K562 (cell line): ENCODE measurements at regions not wholly inside any gene's neighbourhood (a gene's known extent, or its start where the extent isn't known, plus 50 kb on each side); places are given as distances from the start of the nearest gene placed in this dataset.
A peak's percentile ranks its signal among the peaks of the same experiment; 100 is the strongest.

ENCODE experiments used
- ATAC-seq: fragments of 200-7000 bp; cut with Tn5 transposase; 3 replicates; pipeline ENCODE4 v1.9.1; 2020; ENCODE audit warnings: moderate library complexity
- BruUV-seq: library from RNA; stranded (reverse); fragments of 400-500 nt; replicated peaks from 2 replicates; lab custom pipeline; 2021; lab: Mats Ljungman, UMichigan
- CTCF ChIA-PET: fragments of 300-600 bp; formaldehyde crosslinking; extraction: SDS; loops from one replicate; lab custom pipeline; 2021; ENCODE audit warnings: low intra/inter-chr PET ratio; lab: Yijun Ruan, JAX
- POLR2A ChIA-PET: fragments of 300-600, 350-650 bp; sonication (Branson Sonifier 250); formaldehyde crosslinking; extraction: SDS; loops from one replicate; lab custom pipeline; 2021; ENCODE audit warnings: antibody characterized with exemption, inconsistent platforms; lab: Yijun Ruan, JAX
- DNase-seq, 4 experiments: peaks; one replicate each; pipeline versions ENCODE4 v3.0.0 to v3.0.0-alpha.2; 2011 to 2018; ENCODE audit warnings: low spot score in 3 of 4, mixed read lengths in 3 of 4; ENCODE audit errors: extremely low read depth in 1 of 4
- FAIRE-seq: peaks from 2 replicates; lab custom pipeline; 2011; peaks lifted over from hg19 to GRCh38; lab: Jason Lieb, UNC
- H2AFZ ChIP-seq: 2 replicates; pipeline ENCODE4 v1.6.0; 2011; ENCODE audit warnings: low read depth, low read length, control low read depth, inconsistent platforms
- H3K27ac ChIP-seq: fragments of 200-600 bp; 3 replicates; pipeline ENCODE4 v1.8.0; 2011; ENCODE audit warnings: low read depth, mild to moderate bottlenecking, control low read depth, inconsistent platforms, low read length, moderate library complexity, mixed read lengths; ENCODE audit errors: extremely low read depth
- H3K27me3 ChIP-seq, 2 experiments: fragments of 300-600 bp in 1 of 2; 2 replicates in 1 of 2; 3 replicates in 1 of 2; pipeline versions ENCODE4 v1.6.0 to v1.8.0; 2011; ENCODE audit warnings: inconsistent platforms in 2 of 2, low read length in 2 of 2, mild to moderate bottlenecking in 1 of 2, mixed read lengths in 1 of 2, moderate library complexity in 1 of 2; ENCODE audit not compliant: control insufficient read depth in 2 of 2, insufficient read depth in 2 of 2
- H3K36me3 ChIP-seq: fragments of 300-600 bp; 3 replicates; pipeline ENCODE4 v1.8.0; 2011; ENCODE audit warnings: mild to moderate bottlenecking, low read length, inconsistent platforms; ENCODE audit not compliant: control insufficient read depth, insufficient read depth
- H3K4me1 ChIP-seq, 2 experiments: fragments of 200-600 bp in 1 of 2; replicated peaks in 1 of 2; 2 replicates in 1 of 2; 3 replicates in 1 of 2; pipeline versions ENCODE4 v1.5.1 to v1.8.0; 2011; ENCODE audit warnings: inconsistent platforms in 2 of 2, low read length in 2 of 2, mild to moderate bottlenecking in 1 of 2, mixed read lengths in 1 of 2, moderate library complexity in 1 of 2; ENCODE audit not compliant: control insufficient read depth in 2 of 2, insufficient read depth in 2 of 2
- H3K4me2 ChIP-seq: 2 replicates; pipeline ENCODE4 v1.6.1; 2011; ENCODE audit warnings: low read length, control low read depth, inconsistent platforms, mixed read lengths; ENCODE audit not compliant: insufficient read depth
- H3K4me3 ChIP-seq: fragments of 200-600 bp; sonication (generic), shearing (Covaris generic); 2 replicates; pipeline ENCODE4 v1.5.1; 2016; ENCODE audit warnings: control low read depth, inconsistent platforms
- H3K79me2 ChIP-seq: fragments of 200-600 bp; 3 replicates; pipeline ENCODE4 v1.8.0; 2011; ENCODE audit warnings: low read length, inconsistent platforms; ENCODE audit not compliant: control insufficient read depth, insufficient read depth
- H3K9ac ChIP-seq, 2 experiments: 2 replicates each; pipeline versions ENCODE4 v1.6.0 to v1.6.1; 2011; ENCODE audit warnings: low read depth in 2 of 2, low read length in 2 of 2, control low read depth in 1 of 2, inconsistent platforms in 1 of 2, mild to moderate bottlenecking in 1 of 2, mixed read lengths in 1 of 2; ENCODE audit not compliant: insufficient read depth in 1 of 2
- H3K9me1 ChIP-seq: one replicate; pipeline ENCODE4 v1.6.0; 2011; ENCODE audit warnings: inconsistent platforms, mild to moderate bottlenecking, low read length, moderate library complexity; ENCODE audit not compliant: control insufficient read depth, insufficient read depth
- H3K9me3 ChIP-seq: replicated peaks from 2 replicates; pipeline ENCODE4 v1.5.1; 2011; ENCODE audit warnings: low read depth, low read length, inconsistent platforms; ENCODE audit not compliant: control insufficient read depth, insufficient read depth
- H4K20me1 ChIP-seq: replicated peaks from 2 replicates; pipeline ENCODE4 v1.6.1; 2011; ENCODE audit warnings: low read length, inconsistent platforms, mixed read lengths; ENCODE audit not compliant: control insufficient read depth, insufficient read depth
- ETV6 ChIP-seq, 3 experiments: fragments of 150-350 bp in 1 of 3; sonication (generic) in 1 of 3; formaldehyde crosslinking in 1 of 3; IDR thresholded peaks; 2 replicates each; pipeline versions ENCODE4 v1.6.1 to v1.8.0; 2014 to 2022; ENCODE audit warnings: borderline replicate concordance in 2 of 3, low read depth in 2 of 3, antibody characterized with exemption in 1 of 3, low read length in 1 of 3, mild to moderate bottlenecking in 1 of 3, missing genetic modification reagents in 1 of 3
- HDAC3 ChIP-seq: fragments of 450-650 bp; IDR thresholded peaks from 2 replicates; pipeline ENCODE4 v1.6.1; 2018; ENCODE audit warnings: borderline replicate concordance, mild to moderate bottlenecking, moderate library complexity; ENCODE audit not compliant: partially characterized antibody
- HSF4 ChIP-seq: fragments of 250-450 bp; sonication (Bioruptor Pico); IDR thresholded peaks from 2 replicates; pipeline ENCODE4 v2.1.2; 2022; ENCODE audit warnings: mild to moderate bottlenecking, moderate library complexity, borderline replicate concordance
- KLF13 ChIP-seq: fragments of 450-650 bp; IDR thresholded peaks from 2 replicates; pipeline ENCODE4 v1.6.1; 2016; ENCODE audit warnings: missing genetic modification characterization, low read depth, mild to moderate bottlenecking, missing compliant biosample characterization, moderate library complexity, borderline replicate concordance
- LCOR ChIP-seq: sonication (generic); formaldehyde crosslinking; IDR thresholded peaks from 2 replicates; pipeline ENCODE4 v1.8.0; 2022; ENCODE audit warnings: mild to moderate bottlenecking, missing genetic modification reagents
- MXD1 ChIP-seq: fragments of 250-450 bp; sonication (Bioruptor Pico); IDR thresholded peaks from 2 replicates; pipeline ENCODE4 v1.8.0; 2021; ENCODE audit warnings: borderline replicate concordance, mild to moderate bottlenecking, moderate library complexity; ENCODE audit not compliant: poor library complexity, severe bottlenecking
- POLR2A ChIP-seq: fragments of 450-650 bp; conservative IDR thresholded peaks from 2 replicates; pipeline ENCODE4 v1.6.1; 2016
- TAF15 ChIP-seq: fragments of 200-400 bp; formaldehyde crosslinking; IDR thresholded peaks from 2 replicates; pipeline ENCODE4 v1.6.1; 2017; ENCODE audit warnings: mild to moderate bottlenecking, low read depth, low read length, moderate library complexity
- THAP12 ChIP-seq: fragments of 250-450 bp; sonication (Bioruptor Pico); IDR thresholded peaks from 2 replicates; pipeline ENCODE4 v1.9.0; 2021; ENCODE audit warnings: mild to moderate bottlenecking, inconsistent platforms
- ZBED1 ChIP-seq: IDR thresholded peaks from 2 replicates; pipeline ENCODE4 v1.6.1; 2014
- ZNF395 ChIP-seq: fragments of 200-800 bp; sonication (Bioruptor generic); IDR thresholded peaks from 2 replicates; pipeline ENCODE4 v1.6.1; 2017; ENCODE audit warnings: missing genetic modification characterization, missing compliant biosample characterization
- ZNF592 ChIP-seq: fragments of 450-650 bp; IDR thresholded peaks from 2 replicates; pipeline ENCODE4 v1.6.1; 2017; ENCODE audit warnings: antibody characterized with exemption, mild to moderate bottlenecking
- WGBS: fragments of 100-300 bp; shearing (Covaris generic); methylation state at CpG from one replicate; pipeline ENCODE4 v1.1.6; 2016; ENCODE audit warnings: low coverage, mixed read lengths; ENCODE audit not compliant: insufficient coverage; ENCODE audit errors: missing lambda C conversion rate; 5-methylcytosine and 5-hydroxymethylcytosine counted together
- in situ Hi-C: fragments of 300-500 bp; cut with MboI; formaldehyde crosslinking; loops from 4 replicates; pipeline ENCODE4 v1.15.0; 2018; ENCODE audit warnings: inconsistent platforms, mixed read lengths
- intact Hi-C: fragments of 100-400 bp; cut with micrococcal nuclease; formaldehyde crosslinking; loops from 2 replicates; pipeline ENCODE4 v1.14.2; 2022

- TF ChIP-seq ZNF592, result 0 out of 2 replicates have a peak, but pooled peaks have one; percentile 56
Observed at GRCh38 chr4:126771618-126772017, 861.1 kb upstream of the INTU start (continued).

- H3K9ac ChIP-seq, result no peak overlapping the region
- no TSS peak for BruUV-seq
- ChIA-PET CTCF (no interaction called here), POLR2A (no interaction called here)
- H2AFZ ChIP-seq, result no peak overlapping the region
- in situ Hi-C loops (no loop called here), intact Hi-C loops (no loop called here)
- no peak for DNase-seq
- 0 out of 3 replicates have a peak overlapping the region, but pooled peaks have one; percentile 13 for H3K27ac ChIP-seq
- WGBS, result 41% methylated on average over 3 of the region's 3 CpGs
- H3K36me3 ChIP-seq, result peaks cover 14% of the 10 kb centered on the region; the same call in 1 of the 3 replicates
- no peak overlapping the region for H3K4me2 ChIP-seq
- H3K4me3 ChIP-seq, result no peak overlapping the region
- peaks cover 51% of the 10 kb centered on the region for H3K79me2 ChIP-seq
- H3K27me3 ChIP-seq, result no peaks in the 10 kb centered on the region
- no peak for FAIRE-seq
- ATAC-seq, result no peak
- H3K9me3 ChIP-seq, result no peaks in the 10 kb centered on the region; the same call in 1 of the 2 replicates
- H4K20me1 ChIP-seq, result no peaks in the 10 kb centered on the region
- peaks cover 0 to 10% of the 10 kb centered on the region in 2 experiments; a peak in 4 of 5 replicates for H3K4me1 ChIP-seq
- H3K9me1 ChIP-seq, result no peaks in the 10 kb centered on the region
- no peak for TF ChIP-seq HSF4 (CRISPR knock-in tag)
- TF ChIP-seq ZNF395 (CRISPR knock-in tag), result no peak
- TF ChIP-seq THAP12 (CRISPR knock-in tag), result no peak
- TF ChIP-seq MXD1 (CRISPR knock-in tag), result no peak
- TF ChIP-seq ZBED1, result no peak
- TF ChIP-seq ETV6 (IDR thresholded peaks at IDR 0.05; ENCODE audit: borderline replicate concordance in 1 of 2, low read depth in 2 of 2, low read length in 1 of 2), result no peak
- TF ChIP-seq ETV6 (CRISPR knock-in tag; IDR thresholded peaks at IDR 0.05; ENCODE audit: borderline replicate concordance), result no peak
- TF ChIP-seq HDAC3, result no peak
- no peak for TF ChIP-seq LCOR
- no peak for TF ChIP-seq KLF13
- no peak for TF ChIP-seq TAF15
- TF ChIP-seq POLR2A, result no peak
Observed at GRCh38 chr4:126772662-126773061, 860.1 kb upstream of the INTU start.
